Stimulated activated naive CD4-positive, alpha-beta T cell treated with Interleukin-2 at 50 U/mL for 16 hours (primary cell): ENCODE measurements at regions not wholly inside any gene's neighbourhood (a gene's known extent, or its start where the extent isn't known, plus 50 kb on each side); places are given as distances from the start of the nearest gene placed in this dataset.
"Not testable (repeated sequence)": the region's sequence is repeated elsewhere in the genome, so short reads cannot be mapped to it uniquely, and the experiment has no call there.

Source experiments
- DNase-seq: peaks from one replicate; lab custom pipeline; 2025; lab: John Stamatoyannopoulos, UW

DNA sequence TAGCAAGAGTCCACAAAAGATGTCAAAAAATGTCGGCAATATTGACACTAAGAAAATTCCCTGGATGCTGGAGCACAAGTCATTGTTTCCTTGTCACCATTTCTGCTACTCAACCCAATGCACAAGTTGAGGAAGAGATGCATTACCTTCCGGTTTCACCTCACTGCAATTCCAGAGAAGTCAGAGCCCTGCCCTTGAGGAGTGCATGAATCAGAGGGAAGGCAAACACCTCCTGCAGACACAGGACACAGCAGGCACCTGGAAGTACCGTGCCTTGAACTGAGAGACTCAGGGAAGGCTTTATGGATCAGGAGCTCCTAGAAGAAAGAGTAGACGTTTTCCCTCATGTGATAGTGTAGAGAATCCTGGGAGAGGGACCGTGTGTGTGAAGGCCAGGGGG, 62.7 kb upstream of the ARL4C start:
- no peak for DNase-seq

- no peak for DNase-seq
These were observed 61.8 kb upstream of the ARL4C start for GRCh38 chr2:234558642-234559041.

GRCh38 chr2:234556848-234557573, 60.1 kb upstream of the ARL4C start:
- DNase-seq: no peak

- no peak for DNase-seq
These were observed 58.9 kb upstream of the ARL4C start for GRCh38 chr2:234555616-234556249.

DNA sequence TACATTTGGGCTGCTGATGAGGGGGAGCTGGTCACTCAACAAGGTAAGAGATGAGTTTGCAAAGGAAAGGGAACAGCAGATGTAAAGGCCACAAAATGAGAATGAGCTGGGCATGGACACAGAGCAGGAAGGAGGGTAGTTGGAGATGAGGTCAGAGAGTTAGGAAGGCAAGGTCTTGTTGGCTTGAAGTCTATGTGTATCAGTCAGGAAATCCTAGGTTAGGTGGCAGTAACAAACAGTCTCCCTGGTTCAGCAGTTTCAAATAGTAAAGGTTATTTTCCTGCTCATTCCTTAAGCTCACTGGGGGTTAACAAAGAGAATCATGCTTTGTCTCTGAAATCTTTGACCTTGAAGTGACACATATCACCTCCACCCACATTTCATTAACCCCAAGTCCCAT, 58.3 kb upstream of the ARL4C start:
- DNase-seq: no peak

GRCh38 chr2:234553223-234553622, 56.3 kb upstream of the ARL4C start:
- DNase-seq: not testable (repeated sequence)

DNA sequence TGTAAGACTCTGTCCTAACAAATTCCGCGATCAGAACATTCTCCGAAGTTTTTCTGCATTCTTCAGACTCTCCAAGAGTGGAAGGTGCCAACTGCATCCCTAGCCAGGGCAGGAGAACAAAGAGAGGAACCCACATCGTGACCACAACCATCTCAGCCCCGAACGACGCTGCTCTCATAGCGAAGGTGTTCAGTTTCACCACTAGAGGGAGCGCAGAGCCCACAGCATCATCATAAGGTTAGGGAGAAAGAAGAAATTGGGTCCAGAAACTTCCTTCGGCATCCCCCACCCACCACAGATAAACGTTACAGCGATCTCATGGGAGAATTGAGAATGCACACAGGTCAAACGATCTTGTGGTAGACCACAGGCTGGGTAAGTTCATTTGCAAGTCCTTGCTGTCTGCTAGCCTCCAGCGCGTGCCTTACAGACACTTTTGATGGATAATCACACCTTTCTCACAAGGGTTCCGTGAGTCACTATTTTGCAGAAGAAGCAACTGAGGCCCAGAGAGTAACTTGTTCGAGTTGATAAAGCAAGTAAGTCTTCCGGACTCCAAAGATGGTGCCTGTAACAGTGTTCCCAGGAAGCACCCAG, 53.7 kb upstream of the ARL4C start:
- DNase-seq: peak; percentile 35

DNA sequence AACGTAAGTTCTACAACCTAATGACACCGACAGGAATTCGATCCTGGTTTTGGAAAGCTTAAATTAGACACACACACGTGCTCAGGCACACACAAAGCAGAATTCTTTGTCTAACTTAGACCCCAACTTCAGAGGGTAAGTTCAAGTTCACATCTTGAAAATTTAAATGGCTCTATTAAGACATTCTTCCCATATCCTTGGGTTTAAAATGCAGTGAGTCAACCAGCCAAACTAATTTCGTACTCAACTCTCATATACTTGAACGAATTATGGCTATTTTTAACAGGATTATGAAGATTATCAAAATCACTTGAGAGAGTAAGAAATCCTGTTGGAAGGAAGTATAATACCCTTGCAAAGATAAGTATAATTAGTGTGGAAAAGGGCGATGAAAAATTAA, 53.2 kb upstream of the ARL4C start:
- DNase-seq: no peak

- DNase-seq: no peak
These were observed 52.0 kb upstream of the ARL4C start for GRCh38 chr2:234548695-234549420.

GRCh38 chr2:234546770-234547169, 49.9 kb upstream of the ARL4C start:
- no peak for DNase-seq
